ENCODE measurements at regions not wholly inside any gene's neighbourhood (a gene's known extent, or its start where the extent isn't known, plus 50 kb on each side); places are given as distances from the start of the nearest gene placed in this dataset.

GRCh38 chr13:104008541-104009435 lies 942.6 kb upstream of the SLC10A2 start:
- H3K4me3 ChIP-seq, result no peak overlapping the region
- intact Hi-C loops (cut with DNase I), result no loop called here
- no peak overlapping the region for H3K27ac ChIP-seq
- H3K9me3 ChIP-seq, result no peaks in the 10 kb centered on the region
- no peak for TF ChIP-seq POLR2A (IDR thresholded peaks at IDR 0.05)
- TF ChIP-seq, protein P1, sequence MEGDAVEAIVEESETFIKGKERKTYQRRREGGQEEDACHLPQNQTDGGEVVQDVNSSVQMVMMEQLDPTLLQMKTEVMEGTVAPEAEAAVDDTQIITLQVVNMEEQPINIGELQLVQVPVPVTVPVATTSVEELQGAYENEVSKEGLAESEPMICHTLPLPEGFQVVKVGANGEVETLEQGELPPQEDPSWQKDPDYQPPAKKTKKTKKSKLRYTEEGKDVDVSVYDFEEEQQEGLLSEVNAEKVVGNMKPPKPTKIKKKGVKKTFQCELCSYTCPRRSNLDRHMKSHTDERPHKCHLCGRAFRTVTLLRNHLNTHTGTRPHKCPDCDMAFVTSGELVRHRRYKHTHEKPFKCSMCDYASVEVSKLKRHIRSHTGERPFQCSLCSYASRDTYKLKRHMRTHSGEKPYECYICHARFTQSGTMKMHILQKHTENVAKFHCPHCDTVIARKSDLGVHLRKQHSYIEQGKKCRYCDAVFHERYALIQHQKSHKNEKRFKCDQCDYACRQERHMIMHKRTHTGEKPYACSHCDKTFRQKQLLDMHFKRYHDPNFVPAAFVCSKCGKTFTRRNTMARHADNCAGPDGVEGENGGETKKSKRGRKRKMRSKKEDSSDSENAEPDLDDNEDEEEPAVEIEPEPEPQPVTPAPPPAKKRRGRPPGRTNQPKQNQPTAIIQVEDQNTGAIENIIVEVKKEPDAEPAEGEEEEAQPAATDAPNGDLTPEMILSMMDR (IDR thresholded peaks at IDR 0.05), result no peak
- 45% methylated on average over 8 of the region's 8 CpGs for WGBS (ENCODE audit: insufficient coverage, low coverage, low lambda C conversion rate, missing lambda C conversion rate)
- no peak for DNase-seq
- no peaks in the 10 kb centered on the region for H3K4me1 ChIP-seq
- H3K36me3 ChIP-seq, result no peaks in the 10 kb centered on the region
- no peak for ATAC-seq
- H3K27me3 ChIP-seq, result no peaks in the 10 kb centered on the region

- Histone ChIP-seq H3K27me3 (no peaks in the 10 kb centered on the region), H3K4me3 (no peak overlapping the region), H3K9me3 (no peaks in the 10 kb centered on the region), H3K4me1 (no peaks in the 10 kb centered on the region), H3K27ac (no peak overlapping the region), H3K36me3 (no peaks in the 10 kb centered on the region)
- TF ChIP-seq POLR2A (IDR thresholded peaks at IDR 0.05), result no peak
- TF ChIP-seq, protein P1 (IDR thresholded peaks at IDR 0.05), result no peak
- ATAC-seq, result no peak
- intact Hi-C loops (cut with DNase I), result no loop called here
- 48% methylated on average over 4 of the region's 4 CpGs for WGBS (ENCODE audit: insufficient coverage, low coverage, low lambda C conversion rate, missing lambda C conversion rate)
- no peak for DNase-seq
Measured at GRCh38 chr13:104008075-104008474, 941.9 kb upstream of the SLC10A2 start.

DNA sequence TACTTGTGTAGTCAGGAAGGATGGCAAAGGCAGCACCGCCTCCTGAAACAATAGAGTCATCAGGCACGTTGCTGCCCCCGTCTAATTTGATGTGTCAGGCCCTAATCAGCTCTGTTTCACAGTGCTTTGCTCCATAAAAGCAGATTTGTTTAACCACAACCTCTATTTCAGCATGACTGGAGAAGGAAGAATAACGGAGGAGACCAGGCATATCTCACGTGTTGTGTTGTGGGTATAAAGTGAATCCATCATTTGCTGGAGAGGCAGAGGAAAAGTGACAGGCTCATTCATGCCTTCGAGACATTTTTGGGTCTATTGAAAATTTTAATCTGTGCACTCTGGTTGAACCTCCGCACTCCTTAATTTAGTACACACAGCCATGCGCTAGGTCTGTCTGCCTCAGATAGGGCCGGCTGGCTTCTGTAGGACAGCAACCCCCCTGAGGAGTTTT lies 940.4 kb upstream of the SLC10A2 start:
- Histone ChIP-seq H3K4me1 (no peaks in the 10 kb centered on the region), H3K4me3 (no peak overlapping the region), H3K36me3 (no peaks in the 10 kb centered on the region), H3K9me3 (no peaks in the 10 kb centered on the region), H3K27me3 (no peaks in the 10 kb centered on the region), H3K27ac (no peak overlapping the region)
- no peak for TF ChIP-seq POLR2A (IDR thresholded peaks at IDR 0.05)
- TF ChIP-seq, protein P1 (IDR thresholded peaks at IDR 0.05), result no peak
- DNase-seq (no peak), ATAC-seq (no peak)
- intact Hi-C loops (cut with DNase I), result no loop called here
- WGBS (ENCODE audit: insufficient coverage, low coverage, low lambda C conversion rate, missing lambda C conversion rate), result 48% methylated on average over 9 of the region's 9 CpGs

DNA sequence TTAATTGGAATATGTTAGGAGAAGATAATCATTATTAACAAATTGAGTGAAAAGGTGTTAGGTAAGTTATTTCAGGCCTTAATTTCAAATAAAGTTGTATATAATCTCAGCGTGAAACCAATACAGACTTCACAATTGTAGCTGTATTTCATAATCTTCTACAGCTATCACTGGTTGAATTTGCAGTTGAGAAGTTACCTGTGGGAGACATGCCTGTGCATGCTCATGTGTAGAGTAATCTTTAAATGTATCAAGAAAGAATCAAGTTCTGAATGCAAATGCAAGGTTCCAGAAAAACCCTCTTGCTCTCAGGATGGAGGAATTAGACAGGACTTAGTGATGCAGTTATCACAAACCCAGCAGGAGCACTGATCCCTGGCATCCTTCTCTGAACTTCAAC lies 938.4 kb upstream of the SLC10A2 start:
- ATAC-seq (no peak), DNase-seq (no peak)
- no peak overlapping the region for H3K27ac ChIP-seq
- TF ChIP-seq POLR2A (IDR thresholded peaks at IDR 0.05), result no peak
- TF ChIP-seq, protein P1 (IDR thresholded peaks at IDR 0.05), result no peak
- WGBS (ENCODE audit: insufficient coverage, low coverage, low lambda C conversion rate, missing lambda C conversion rate), result 80% methylated on average over 1 of the region's 1 CpG
- no peaks in the 10 kb centered on the region for H3K9me3 ChIP-seq
- intact Hi-C loops (cut with DNase I), result no loop called here
- no peak overlapping the region for H3K4me3 ChIP-seq
- H3K27me3 ChIP-seq, result no peaks in the 10 kb centered on the region
- no peaks in the 10 kb centered on the region for H3K36me3 ChIP-seq
- H3K4me1 ChIP-seq, result no peaks in the 10 kb centered on the region

Measured in right lobe of liver (tissue), 6 donors.